ENCODE measurements at regions not wholly inside any gene's neighbourhood (a gene's known extent, or its start where the extent isn't known, plus 50 kb on each side); places are given as distances from the start of the nearest gene placed in this dataset.

GRCh38 chr3:103904991-103905390 lies 1461.7 kb upstream of the ALCAM start:
- no peaks in the 10 kb centered on the region for H3K9me3 ChIP-seq (ENCODE audit: control insufficient read depth, low read depth, low read length)
- no peaks in the 10 kb centered on the region; the same call in 1 of the 2 replicates for H3K4me1 ChIP-seq (ENCODE audit: insufficient read depth, low read length)
- H3K4me1 Mint-ChIP-seq = no peaks in the 10 kb centered on the region
- H2BK5ac ChIP-seq (ENCODE audit: insufficient read length, low read length) = no peak overlapping the region
- no peak overlapping the region for H4K5ac ChIP-seq (ENCODE audit: insufficient read length, low read depth, low read length)
- H4K8ac ChIP-seq (replicated peaks; ENCODE audit: insufficient read length, low read depth, low read length) = no peak overlapping the region
- no peak overlapping the region for H2BK20ac ChIP-seq (ENCODE audit: low read depth, low read length, poor library complexity, severe bottlenecking)
- H3T11ph ChIP-seq (ENCODE audit: low read length) = no peak overlapping the region
- TF ChIP-seq, protein P1, sequence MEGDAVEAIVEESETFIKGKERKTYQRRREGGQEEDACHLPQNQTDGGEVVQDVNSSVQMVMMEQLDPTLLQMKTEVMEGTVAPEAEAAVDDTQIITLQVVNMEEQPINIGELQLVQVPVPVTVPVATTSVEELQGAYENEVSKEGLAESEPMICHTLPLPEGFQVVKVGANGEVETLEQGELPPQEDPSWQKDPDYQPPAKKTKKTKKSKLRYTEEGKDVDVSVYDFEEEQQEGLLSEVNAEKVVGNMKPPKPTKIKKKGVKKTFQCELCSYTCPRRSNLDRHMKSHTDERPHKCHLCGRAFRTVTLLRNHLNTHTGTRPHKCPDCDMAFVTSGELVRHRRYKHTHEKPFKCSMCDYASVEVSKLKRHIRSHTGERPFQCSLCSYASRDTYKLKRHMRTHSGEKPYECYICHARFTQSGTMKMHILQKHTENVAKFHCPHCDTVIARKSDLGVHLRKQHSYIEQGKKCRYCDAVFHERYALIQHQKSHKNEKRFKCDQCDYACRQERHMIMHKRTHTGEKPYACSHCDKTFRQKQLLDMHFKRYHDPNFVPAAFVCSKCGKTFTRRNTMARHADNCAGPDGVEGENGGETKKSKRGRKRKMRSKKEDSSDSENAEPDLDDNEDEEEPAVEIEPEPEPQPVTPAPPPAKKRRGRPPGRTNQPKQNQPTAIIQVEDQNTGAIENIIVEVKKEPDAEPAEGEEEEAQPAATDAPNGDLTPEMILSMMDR (conservative IDR thresholded peaks at IDR 0.05) = no peak
- no peak overlapping the region for H3K27ac Mint-ChIP-seq
- no peaks in the 10 kb centered on the region for H4K20me1 ChIP-seq (ENCODE audit: control insufficient read depth, insufficient read depth, insufficient read length)
- no peak overlapping the region for H2BK120ac ChIP-seq (ENCODE audit: low read depth, low read length, poor library complexity, severe bottlenecking)
- H3K4ac ChIP-seq (ENCODE audit: low read depth, low read length) = no peak overlapping the region
- H3K23me2 ChIP-seq (ENCODE audit: insufficient read length, low read depth, low read length, poor library complexity, severe bottlenecking) = no peaks in the 10 kb centered on the region
- no peak overlapping the region for H3K4me2 ChIP-seq (ENCODE audit: insufficient read depth, insufficient read length, low read length)
- H2AK5ac ChIP-seq (ENCODE audit: insufficient read length, low read length) = no peak overlapping the region
- H4K91ac ChIP-seq (ENCODE audit: insufficient read length, low read depth, low read length) = no peak overlapping the region
- H3K4me3 Mint-ChIP-seq = no peak overlapping the region
- no peaks in the 10 kb centered on the region for H3K27me3 ChIP-seq (ENCODE audit: insufficient read depth, low read length)
- no peak overlapping the region for H2BK12ac ChIP-seq (ENCODE audit: insufficient read length, low read depth, low read length)
- H3K56ac ChIP-seq (ENCODE audit: insufficient read length, low read depth, low read length) = no peak overlapping the region
- H3K14ac ChIP-seq (ENCODE audit: insufficient read depth, low read length) = no peak overlapping the region
- DNase-seq = no peak
- H3K79me1 ChIP-seq (ENCODE audit: insufficient read depth, low read depth, low read length, poor library complexity, severe bottlenecking) = no peaks in the 10 kb centered on the region
- H3K79me2 ChIP-seq (ENCODE audit: insufficient read depth, low read length) = no peaks in the 10 kb centered on the region
- no peak overlapping the region for H2BK15ac ChIP-seq (ENCODE audit: low read depth, low read length)
- H3K23ac ChIP-seq (ENCODE audit: insufficient read length, low read depth, low read length) = no peak overlapping the region
- H3K36me3 Mint-ChIP-seq (ENCODE audit: insufficient read depth in 1 of 3, low read depth in 3 of 3) = no peaks in the 10 kb centered on the region
- no peaks in the 10 kb centered on the region for H3K27me3 Mint-ChIP-seq (ENCODE audit: low read depth)
- no peaks in the 10 kb centered on the region; a peak in 1 of 5 replicates for H3K9me3 Mint-ChIP-seq
- H2AFZ ChIP-seq (ENCODE audit: low read length) = no peak overlapping the region
- no CpG with 5 or more reads among the region's 3 CpGs for WGBS (ENCODE audit: extremely low coverage, insufficient read length, low lambda C conversion rate)
- no peak overlapping the region for H3K18ac ChIP-seq (ENCODE audit: insufficient read length, low read depth, low read length)
- H3K9ac ChIP-seq (ENCODE audit: extremely low read depth, insufficient read length, low read length) = no peak overlapping the region
- H3K27ac ChIP-seq (ENCODE audit: insufficient read length, low read depth, low read length) = no peak overlapping the region
